ENCODE measurements at regions not wholly inside any gene's neighbourhood (a gene's known extent, or its start where the extent isn't known, plus 50 kb on each side); places are given as distances from the start of the nearest gene placed in this dataset.

DNA sequence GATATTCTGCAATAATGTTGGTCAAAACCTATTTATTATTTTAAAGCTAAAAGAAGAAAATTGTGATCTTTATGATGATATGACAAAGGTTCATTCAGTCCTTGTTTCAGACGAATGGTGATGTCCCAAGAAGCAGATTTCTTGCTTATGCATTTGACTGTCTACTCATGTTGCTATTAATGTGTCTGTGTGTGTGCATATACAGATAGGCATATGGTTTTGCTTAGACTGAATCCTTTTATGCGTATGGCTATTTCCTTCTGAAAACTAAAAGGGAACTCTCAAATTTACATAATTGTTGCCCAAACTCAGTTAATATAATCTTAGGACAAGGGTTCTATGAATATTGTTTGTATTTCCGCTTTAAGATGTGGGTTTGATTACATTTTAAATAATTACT, 632.3 kb upstream of the SETBP1 start:
- no peak for DNase-seq
- intact Hi-C loops (cut with micrococcal nuclease; ENCODE audit: unreplicated experiment): no loop called here
- Mint-ChIP-seq H3K36me3 (ENCODE audit: insufficient read depth, unreplicated experiment) (no peaks in the 10 kb centered on the region), H3K9me3 (ENCODE audit: low read depth, unreplicated experiment) (no peaks in the 10 kb centered on the region), H3K27me3 (ENCODE audit: unreplicated experiment) (no peaks in the 10 kb centered on the region), H3K4me3 (ENCODE audit: low read depth, unreplicated experiment) (no peak overlapping the region), H3K27ac (ENCODE audit: unreplicated experiment) (no peak overlapping the region), H3K4me1 (ENCODE audit: low read depth, unreplicated experiment) (no peaks in the 10 kb centered on the region)
- CTCF ChIA-PET: interaction anchor here (0.5 kb wide), 1 partner anchor 20 kb away, joined by 4 read pairs; no protein-coding TSS in a partner anchor
- no peak for TF ChIP-seq CTCF (IDR thresholded peaks at IDR 0.05; ENCODE audit: unreplicated experiment)
- BruUV-seq (replicated peaks): no TSS peak

DNA sequence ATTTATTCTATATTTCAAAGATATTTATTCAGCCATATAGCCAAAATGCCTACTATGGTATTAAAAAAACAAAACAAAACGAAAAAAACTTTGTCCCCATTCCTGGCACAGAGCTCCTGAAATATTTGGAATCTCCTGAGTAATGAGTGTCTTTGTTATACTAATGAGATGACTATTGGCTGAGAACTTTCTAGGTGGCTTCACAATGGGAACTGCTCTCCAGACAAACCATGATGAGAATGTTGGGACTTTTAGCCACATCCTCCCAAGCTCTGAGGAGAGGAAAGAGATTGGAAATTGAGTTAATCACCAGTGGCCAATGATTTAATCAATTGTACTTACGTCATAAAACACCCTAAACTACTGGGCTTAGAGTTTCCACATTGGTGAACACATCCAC, 631.8 kb upstream of the SETBP1 start:
- CTCF ChIA-PET: interaction anchor here (0.5 kb wide), 1 partner anchor 19 kb away, joined by 4 read pairs; no protein-coding TSS in a partner anchor
- Mint-ChIP-seq H3K36me3 (ENCODE audit: insufficient read depth, unreplicated experiment) (no peaks in the 10 kb centered on the region), H3K27me3 (ENCODE audit: unreplicated experiment) (no peaks in the 10 kb centered on the region), H3K27ac (ENCODE audit: unreplicated experiment) (no peak overlapping the region), H3K9me3 (ENCODE audit: low read depth, unreplicated experiment) (no peaks in the 10 kb centered on the region), H3K4me3 (ENCODE audit: low read depth, unreplicated experiment) (no peak overlapping the region), H3K4me1 (ENCODE audit: low read depth, unreplicated experiment) (no peaks in the 10 kb centered on the region)
- intact Hi-C loops (cut with micrococcal nuclease; ENCODE audit: unreplicated experiment): no loop called here
- no TSS peak for BruUV-seq (replicated peaks)
- no peak for DNase-seq
- no peak for TF ChIP-seq CTCF (IDR thresholded peaks at IDR 0.05; ENCODE audit: unreplicated experiment)

GRCh38 chr18:44051026-44051425, 629.7 kb upstream of the SETBP1 start:
- intact Hi-C loops (cut with micrococcal nuclease; ENCODE audit: unreplicated experiment): no loop called here
- no peak overlapping the region for H3K27ac Mint-ChIP-seq (ENCODE audit: unreplicated experiment)

DNA sequence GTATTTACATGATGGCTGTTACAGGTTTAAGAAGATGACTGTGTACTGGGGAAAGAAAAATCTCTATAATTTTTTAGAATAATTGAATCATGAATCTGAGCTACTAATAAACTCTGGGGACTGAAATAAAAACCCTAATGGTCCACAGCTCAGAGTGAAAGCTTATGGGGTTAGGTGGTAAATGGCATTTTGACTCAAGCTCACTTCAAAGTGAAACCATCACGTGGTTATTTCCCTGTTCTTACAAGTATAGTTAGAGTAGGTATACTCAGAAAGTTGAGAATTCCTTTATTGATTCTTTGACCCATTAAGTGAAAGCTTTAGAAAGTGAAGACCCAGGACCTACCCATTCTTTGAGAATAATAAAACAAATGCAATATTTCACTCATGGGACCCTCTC, 626.2 kb upstream of the SETBP1 start:
- no peak for DNase-seq
- H3K36me3 Mint-ChIP-seq (ENCODE audit: insufficient read depth, unreplicated experiment): no peaks in the 10 kb centered on the region
- no TSS peak for BruUV-seq (replicated peaks)
- no peak overlapping the region for H3K4me3 Mint-ChIP-seq (ENCODE audit: low read depth, unreplicated experiment)
- H3K27ac Mint-ChIP-seq (ENCODE audit: unreplicated experiment): no peak overlapping the region
- intact Hi-C loops (cut with micrococcal nuclease; ENCODE audit: unreplicated experiment): no loop called here
- no peaks in the 10 kb centered on the region for H3K27me3 Mint-ChIP-seq (ENCODE audit: unreplicated experiment)
- no peak for TF ChIP-seq CTCF (IDR thresholded peaks at IDR 0.05; ENCODE audit: unreplicated experiment)
- H3K9me3 Mint-ChIP-seq (ENCODE audit: low read depth, unreplicated experiment): no peaks in the 10 kb centered on the region
- CTCF ChIA-PET: no interaction called here
- no peaks in the 10 kb centered on the region for H3K4me1 Mint-ChIP-seq (ENCODE audit: low read depth, unreplicated experiment)

More at GRCh38 chr18:44051026-44051425, 629.7 kb upstream of the SETBP1 start:
- DNase-seq: no peak
- H3K36me3 Mint-ChIP-seq (ENCODE audit: insufficient read depth, unreplicated experiment): no peaks in the 10 kb centered on the region
- no peaks in the 10 kb centered on the region for H3K27me3 Mint-ChIP-seq (ENCODE audit: unreplicated experiment)
- CTCF ChIA-PET: no interaction called here
- H3K9me3 Mint-ChIP-seq (ENCODE audit: low read depth, unreplicated experiment): no peaks in the 10 kb centered on the region
- H3K4me3 Mint-ChIP-seq (ENCODE audit: low read depth, unreplicated experiment): no peak overlapping the region
- no TSS peak for BruUV-seq (replicated peaks)
- no peak for TF ChIP-seq CTCF (IDR thresholded peaks at IDR 0.05; ENCODE audit: unreplicated experiment)
- no peaks in the 10 kb centered on the region for H3K4me1 Mint-ChIP-seq (ENCODE audit: low read depth, unreplicated experiment)
